AG04450 (cell line): ENCODE measurements at regions not wholly inside any gene's neighbourhood (a gene's known extent, or its start where the extent isn't known, plus 50 kb on each side); places are given as distances from the start of the nearest gene placed in this dataset.
"Not testable (repeated sequence)": the region's sequence is repeated elsewhere in the genome, so short reads cannot be mapped to it uniquely, and the experiment has no call there.

Experiments used
- CTCF ChIA-PET: fragments of 300-600, 350-600 bp; formaldehyde crosslinking; extraction: SDS; loops from one replicate; lab custom pipeline; 2022; ENCODE audit warnings: antibody characterized with exemption, inconsistent platforms; lab: Charles Lee
- POLR2A ChIA-PET: fragments of 350-600 bp; formaldehyde crosslinking; extraction: SDS; loops from one replicate; lab custom pipeline; 2021; ENCODE audit warnings: antibody characterized with exemption, inconsistent platforms; lab: Yijun Ruan, JAX
- DNase-seq: peaks from one replicate; pipeline ENCODE4 v3.0.0-alpha.2; 2011; ENCODE audit warnings: low read depth, low spot score
- H3K27ac ChIP-seq: one replicate; pipeline ENCODE4 v1.5.1; 2012; ENCODE audit warnings: low read depth, low read length, control low read depth
- H3K27me3 ChIP-seq: one replicate; pipeline ENCODE4 v1.6.0; 2012; ENCODE audit warnings: low read length; ENCODE audit not compliant: control insufficient read depth, insufficient read depth
- H3K4me3 ChIP-seq: 2 replicates; pipeline ENCODE4 v1.5.1; 2011; ENCODE audit warnings: mild to moderate bottlenecking, low read depth, low read length, control low read depth
- H3K9me3 ChIP-seq: 2 replicates; pipeline ENCODE4 v1.5.1; 2012; ENCODE audit warnings: low read length; ENCODE audit not compliant: control insufficient read depth, insufficient read depth
- TF ChIP-seq, protein P1 (sequence below): IDR thresholded peaks from 2 replicates; pipeline ENCODE4 v1.5.1; 2011; ENCODE audit warnings: low read depth, low read length, control low read depth, inconsistent platforms

DNA sequence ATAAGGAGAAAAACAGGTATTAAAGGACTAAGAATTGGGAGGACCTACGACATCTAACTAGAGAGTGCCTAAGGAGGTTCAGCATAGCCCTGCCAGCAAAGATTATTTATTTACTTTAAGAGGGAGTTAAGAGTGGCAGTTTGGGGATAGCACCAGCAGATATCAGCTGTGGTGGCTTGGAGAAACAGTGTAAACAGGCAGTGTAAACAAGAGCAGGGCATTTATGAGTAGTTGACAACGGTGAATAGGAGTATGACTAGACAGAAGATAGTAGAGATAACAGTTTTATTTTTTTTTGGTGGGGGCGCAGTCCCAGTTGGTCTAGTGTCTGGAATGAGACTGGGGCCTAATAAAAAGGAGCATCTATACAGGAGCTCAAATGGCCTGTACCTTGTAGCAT is 115.2 kb downstream of the PCDH10 start:
- H3K27ac ChIP-seq, POLR2A ChIA-PET, CTCF ChIA-PET, H3K27me3 ChIP-seq, H3K9me3 ChIP-seq, H3K4me3 ChIP-seq, DNase-seq: not testable (repeated sequence)

DNA sequence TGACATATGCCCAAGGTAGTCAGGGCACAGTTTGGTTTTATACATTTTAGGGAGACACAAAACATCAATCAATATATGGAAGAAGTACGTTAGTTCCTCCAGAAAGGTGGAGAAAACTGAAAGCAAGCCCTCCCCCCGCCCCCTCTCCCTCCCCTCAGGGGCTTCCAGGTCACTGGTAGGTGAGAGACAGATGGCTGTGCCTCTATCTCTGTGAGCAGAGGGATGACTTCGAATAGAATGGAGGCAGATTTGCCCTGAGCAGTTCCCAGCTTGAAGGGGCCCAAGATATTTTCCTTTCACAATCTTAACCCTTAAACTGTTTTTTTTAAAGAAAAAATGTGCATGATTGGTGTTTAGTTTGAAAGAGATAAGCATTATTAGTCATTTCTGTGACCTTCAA is 114.0 kb downstream of the PCDH10 start:
- Histone ChIP-seq H3K4me3 (no peak overlapping the region), H3K9me3 (no peaks in the 10 kb centered on the region), H3K27ac (no peak overlapping the region), H3K27me3 (no peaks in the 10 kb centered on the region)
- TF ChIP-seq, protein P1, sequence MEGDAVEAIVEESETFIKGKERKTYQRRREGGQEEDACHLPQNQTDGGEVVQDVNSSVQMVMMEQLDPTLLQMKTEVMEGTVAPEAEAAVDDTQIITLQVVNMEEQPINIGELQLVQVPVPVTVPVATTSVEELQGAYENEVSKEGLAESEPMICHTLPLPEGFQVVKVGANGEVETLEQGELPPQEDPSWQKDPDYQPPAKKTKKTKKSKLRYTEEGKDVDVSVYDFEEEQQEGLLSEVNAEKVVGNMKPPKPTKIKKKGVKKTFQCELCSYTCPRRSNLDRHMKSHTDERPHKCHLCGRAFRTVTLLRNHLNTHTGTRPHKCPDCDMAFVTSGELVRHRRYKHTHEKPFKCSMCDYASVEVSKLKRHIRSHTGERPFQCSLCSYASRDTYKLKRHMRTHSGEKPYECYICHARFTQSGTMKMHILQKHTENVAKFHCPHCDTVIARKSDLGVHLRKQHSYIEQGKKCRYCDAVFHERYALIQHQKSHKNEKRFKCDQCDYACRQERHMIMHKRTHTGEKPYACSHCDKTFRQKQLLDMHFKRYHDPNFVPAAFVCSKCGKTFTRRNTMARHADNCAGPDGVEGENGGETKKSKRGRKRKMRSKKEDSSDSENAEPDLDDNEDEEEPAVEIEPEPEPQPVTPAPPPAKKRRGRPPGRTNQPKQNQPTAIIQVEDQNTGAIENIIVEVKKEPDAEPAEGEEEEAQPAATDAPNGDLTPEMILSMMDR: no peak
- ChIA-PET POLR2A (no interaction called here), CTCF (interaction anchor here (1.1 kb wide), 1 partner anchor 116 kb away, joined by 3 read pairs; no protein-coding TSS in a partner anchor)
- no peak for DNase-seq

DNA sequence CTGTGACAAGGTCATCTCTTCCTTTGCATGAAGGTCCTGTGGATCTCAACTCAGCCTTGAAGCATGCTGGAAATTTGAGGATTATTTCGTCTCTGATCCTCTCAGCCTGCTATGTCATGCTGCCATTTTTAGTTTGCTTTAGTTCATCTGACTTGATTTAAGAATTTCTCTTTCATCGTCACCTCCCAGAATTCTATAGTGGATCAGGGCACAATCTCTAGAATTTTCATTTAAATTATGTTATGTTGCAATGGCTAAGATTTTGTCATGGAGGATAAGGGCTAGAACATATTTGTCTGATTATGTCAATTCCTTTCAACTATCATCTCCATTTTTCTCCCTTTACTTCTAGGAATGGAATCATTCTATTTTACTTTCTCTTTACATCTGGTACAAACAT is 98.8 kb downstream of the PCDH10 start:
- no peak overlapping the region for H3K27ac ChIP-seq
- H3K4me3 ChIP-seq: no peak overlapping the region
- ChIA-PET POLR2A (no interaction called here), CTCF (no interaction called here)
- H3K27me3 ChIP-seq: no peaks in the 10 kb centered on the region
- no peaks in the 10 kb centered on the region for H3K9me3 ChIP-seq
- TF ChIP-seq, protein P1: no peak
- no peak for DNase-seq

DNA sequence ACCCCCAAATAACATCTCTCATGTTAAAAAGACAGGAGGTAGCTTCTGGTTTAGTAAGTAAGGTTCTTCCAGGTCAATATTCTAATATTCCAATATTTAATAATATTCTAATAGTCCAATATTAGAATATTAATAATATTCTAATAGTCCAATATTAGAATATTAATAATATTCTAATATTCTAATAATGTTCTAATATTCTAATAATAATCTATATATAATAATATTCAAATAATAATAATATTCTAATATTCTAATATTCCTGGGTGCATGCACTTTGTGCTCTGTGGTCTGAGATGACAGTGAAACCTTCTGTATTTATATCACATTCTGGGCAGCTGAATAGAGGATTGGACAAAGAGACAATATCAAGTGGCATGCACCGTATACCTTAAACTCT is 96.1 kb downstream of the PCDH10 start:
- no peak overlapping the region for H3K4me3 ChIP-seq
- no peaks in the 10 kb centered on the region for H3K27me3 ChIP-seq
- DNase-seq: no peak
- no peaks in the 10 kb centered on the region; the same call in 1 of the 2 replicates for H3K9me3 ChIP-seq
- ChIA-PET CTCF (no interaction called here), POLR2A (no interaction called here)
- TF ChIP-seq, protein P1: no peak
- H3K27ac ChIP-seq: no peak overlapping the region
